ENCODE measurements at regions not wholly inside any gene's neighbourhood (a gene's known extent, or its start where the extent isn't known, plus 50 kb on each side); places are given as distances from the start of the nearest gene placed in this dataset.

GRCh38 chr10:24041834-24042233 lies 167.1 kb upstream of the KIAA1217 start:
- DNase-seq = no peak

DNA sequence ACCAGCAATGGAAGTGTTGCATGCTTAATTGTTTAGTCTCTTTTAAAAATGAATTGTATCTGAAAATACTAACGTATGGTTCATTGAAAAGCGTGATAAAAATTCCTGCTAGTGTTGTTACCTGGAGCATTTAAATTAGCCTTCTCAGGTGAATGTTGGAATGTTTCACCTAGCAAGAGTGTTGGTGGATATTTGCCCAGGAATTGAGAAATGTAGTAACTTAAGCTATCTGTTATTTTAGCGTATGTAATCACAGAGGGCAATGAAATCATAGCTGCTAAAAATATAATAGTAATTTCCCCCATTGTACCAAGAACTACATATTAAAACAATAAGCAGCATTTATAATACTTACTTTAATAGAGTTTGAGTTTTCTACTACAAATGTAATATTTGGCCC lies 166.1 kb upstream of the KIAA1217 start:
- DNase-seq = no peak

GRCh38 chr10:24046060-24046459 lies 162.9 kb upstream of the KIAA1217 start:
- no peak for DNase-seq

DNA sequence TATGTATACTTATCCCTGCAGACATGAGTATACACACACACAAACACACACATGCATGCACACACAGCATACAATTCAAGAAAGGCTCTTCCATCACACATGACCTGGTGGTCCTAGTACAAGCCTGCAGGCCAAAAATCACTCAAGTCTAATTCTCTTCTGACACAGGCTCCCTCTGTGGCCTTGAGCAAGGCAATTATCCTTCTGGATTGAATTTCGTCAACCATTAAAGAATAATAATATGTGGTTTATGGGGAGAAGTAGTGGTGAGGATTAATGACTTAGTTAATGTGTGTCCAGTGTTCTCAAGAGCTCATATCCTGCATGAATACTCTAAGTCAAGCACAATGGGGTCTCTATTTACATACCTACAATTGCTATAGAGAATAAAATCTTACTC lies 161.8 kb upstream of the KIAA1217 start:
- DNase-seq = no peak

- no peak for DNase-seq
Observed at GRCh38 chr10:24054421-24054820, 154.5 kb upstream of the KIAA1217 start.

DNA sequence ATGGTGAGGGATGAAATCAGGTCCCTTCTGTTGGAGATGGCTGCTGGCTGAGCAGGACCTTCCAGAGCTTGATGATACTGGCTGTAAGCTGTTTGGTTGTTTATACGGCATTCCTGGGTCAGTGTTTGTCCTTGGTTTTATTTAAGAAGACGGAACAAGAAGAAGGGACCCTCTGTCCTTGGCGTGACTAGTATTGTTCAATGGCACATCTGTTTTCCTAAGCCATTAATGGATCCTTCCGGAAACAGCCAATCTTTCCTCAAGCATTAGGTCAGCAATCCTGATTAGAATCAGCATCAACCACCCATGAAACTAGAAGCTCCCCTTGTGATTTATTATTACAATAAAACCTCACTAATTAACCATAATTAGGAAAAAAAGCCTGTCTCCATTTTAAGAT lies 128.7 kb upstream of the KIAA1217 start:
- no peak for DNase-seq

- DNase-seq = no peak
Observed at GRCh38 chr10:24086296-24087086, 122.4 kb upstream of the KIAA1217 start.

- DNase-seq = no peak
Observed at GRCh38 chr10:24091256-24091655, 117.7 kb upstream of the KIAA1217 start.

GRCh38 chr10:24096281-24096680 lies 112.7 kb upstream of the KIAA1217 start:
- no peak for DNase-seq

- no peak for DNase-seq
Observed at GRCh38 chr10:24097751-24098207, 111.2 kb upstream of the KIAA1217 start.

DNA sequence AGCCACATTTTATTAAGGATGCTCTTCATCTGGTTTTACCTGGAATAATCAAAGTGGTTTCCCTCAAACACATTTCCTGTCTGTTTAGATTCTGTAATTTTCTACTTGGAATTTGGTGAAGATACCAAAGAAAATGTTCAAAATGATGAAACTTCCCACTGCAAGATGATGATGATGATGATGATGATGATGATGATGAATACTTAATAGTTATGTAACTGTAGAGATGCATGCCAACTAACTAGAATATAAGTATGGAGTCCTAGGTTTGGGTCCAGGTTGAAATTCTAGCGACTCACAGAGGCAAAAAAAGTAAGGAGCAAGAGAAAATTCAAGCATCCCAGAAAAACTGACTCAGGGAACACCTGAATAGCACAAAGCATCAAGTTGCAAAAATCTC lies 104.0 kb upstream of the KIAA1217 start:
- no peak for DNase-seq

DNA sequence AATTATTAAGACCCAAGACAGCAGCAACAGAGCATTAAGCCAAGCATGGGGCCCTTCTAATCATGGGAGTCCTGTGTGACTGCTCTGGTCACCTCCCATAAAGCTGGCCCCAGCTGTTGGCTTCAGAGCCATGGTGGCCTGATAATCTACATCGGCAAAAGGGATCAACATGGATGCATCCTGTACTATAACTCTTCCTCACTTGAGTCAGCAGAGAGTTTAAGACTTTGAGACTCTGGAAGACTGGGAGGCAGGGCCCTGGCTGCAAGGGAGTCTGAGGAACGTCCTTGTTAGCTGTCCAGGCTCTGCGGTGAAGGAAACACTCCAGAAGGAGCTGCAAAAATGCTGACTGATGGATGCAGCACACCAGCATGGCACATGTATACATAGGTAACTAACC lies 95.0 kb upstream of the KIAA1217 start:
- no peak for DNase-seq

- DNase-seq = no peak
Observed at GRCh38 chr10:24114556-24114955, 94.4 kb upstream of the KIAA1217 start.

GRCh38 chr10:24115403-24115802 lies 93.5 kb upstream of the KIAA1217 start:
- no peak for DNase-seq

GRCh38 chr10:24118246-24118645 lies 90.7 kb upstream of the KIAA1217 start:
- DNase-seq = no peak

DNA sequence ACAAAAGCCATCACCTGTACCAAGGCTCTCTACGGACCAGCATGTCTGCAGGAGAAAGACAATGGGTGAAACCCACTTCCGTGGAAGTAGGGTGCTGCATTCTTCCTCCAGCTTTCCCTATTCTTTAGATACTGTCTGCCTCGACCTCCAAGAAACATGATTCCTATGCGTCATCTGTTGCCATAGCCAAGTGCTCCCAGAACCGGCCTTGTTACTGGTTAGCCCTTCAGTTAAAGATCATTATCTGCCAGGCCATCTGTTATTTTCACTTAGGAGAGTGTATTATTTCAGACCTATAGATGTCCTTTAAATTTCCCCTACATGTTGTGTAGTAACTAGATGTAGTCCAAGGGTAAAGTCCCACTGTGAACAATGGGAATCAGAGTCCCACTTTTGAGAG lies 89.0 kb upstream of the KIAA1217 start:
- no peak for DNase-seq

DNA sequence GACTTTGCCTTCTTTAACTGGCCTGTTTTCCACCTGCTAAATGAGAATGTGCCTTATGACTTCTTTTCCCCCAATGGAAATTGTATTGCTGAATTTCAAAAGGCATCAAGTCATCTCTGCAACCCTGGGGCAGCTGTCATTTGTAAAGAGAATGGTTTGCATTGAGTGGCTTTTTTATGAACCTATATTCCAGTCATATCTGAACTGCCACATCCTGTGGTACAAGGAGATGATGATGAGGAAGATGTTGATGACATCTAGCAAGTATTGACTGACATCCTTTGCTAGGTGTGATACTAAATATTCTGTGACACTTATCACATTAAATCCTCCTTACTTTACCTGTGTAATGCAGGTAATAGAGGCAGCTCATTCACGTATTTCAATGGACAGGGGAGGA lies 88.3 kb upstream of the KIAA1217 start:
- no peak for DNase-seq

DNA sequence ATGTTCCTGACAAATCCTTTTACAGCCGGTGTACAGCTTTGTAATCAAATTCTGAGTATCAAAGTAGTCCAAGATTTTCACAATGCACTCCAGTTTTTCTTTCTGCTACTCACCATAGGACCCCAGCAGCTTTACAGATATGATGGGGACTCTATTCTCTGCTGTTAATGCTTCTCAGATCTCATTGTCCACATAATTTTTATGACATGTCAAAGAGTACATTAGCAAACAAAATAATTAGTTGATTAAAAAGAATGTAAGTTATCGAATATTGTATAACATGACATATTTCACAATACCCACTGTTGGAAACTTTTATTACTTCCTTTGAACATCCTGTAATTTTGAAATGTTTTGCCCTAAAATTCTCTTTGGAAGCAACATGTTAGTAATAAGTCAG lies 81.4 kb upstream of the KIAA1217 start:
- no peak for DNase-seq

DNA sequence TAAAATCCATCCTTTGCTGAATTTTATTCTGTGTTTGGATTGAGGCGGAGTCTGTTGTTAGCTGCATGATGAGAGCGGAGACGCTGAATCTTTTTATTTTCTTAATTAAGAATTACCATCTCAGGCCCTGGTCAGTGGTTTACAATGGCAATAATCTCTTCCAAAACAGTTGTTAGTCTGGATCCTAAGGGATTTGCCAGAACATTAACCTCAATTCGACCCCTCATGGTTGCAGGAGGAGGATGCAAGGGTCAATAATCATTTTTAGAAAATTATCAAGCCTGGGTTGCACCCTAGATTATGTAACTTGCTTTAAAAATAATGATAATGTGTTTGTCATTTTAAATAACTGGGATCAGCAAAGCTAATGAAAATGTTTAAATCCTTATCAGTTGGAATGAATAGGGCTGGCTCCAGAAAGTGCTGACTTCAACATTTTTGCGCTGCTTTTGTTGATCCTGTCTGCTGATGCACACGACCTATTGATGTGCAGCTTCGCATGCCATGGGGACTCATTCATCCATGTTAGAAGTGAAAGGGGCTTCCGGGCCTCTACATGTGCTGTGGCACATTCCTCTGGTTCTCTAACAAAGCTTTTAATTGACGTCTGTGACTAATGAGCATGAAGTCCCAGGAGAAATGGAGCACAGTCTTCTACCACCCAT lies 80.7 kb upstream of the KIAA1217 start:
- DNase-seq = no peak

- DNase-seq = no peak
Observed at GRCh38 chr10:24132741-24133140, 76.2 kb upstream of the KIAA1217 start.

GRCh38 chr10:24133835-24134234 lies 75.1 kb upstream of the KIAA1217 start:
- DNase-seq = peak; percentile 7

DNA sequence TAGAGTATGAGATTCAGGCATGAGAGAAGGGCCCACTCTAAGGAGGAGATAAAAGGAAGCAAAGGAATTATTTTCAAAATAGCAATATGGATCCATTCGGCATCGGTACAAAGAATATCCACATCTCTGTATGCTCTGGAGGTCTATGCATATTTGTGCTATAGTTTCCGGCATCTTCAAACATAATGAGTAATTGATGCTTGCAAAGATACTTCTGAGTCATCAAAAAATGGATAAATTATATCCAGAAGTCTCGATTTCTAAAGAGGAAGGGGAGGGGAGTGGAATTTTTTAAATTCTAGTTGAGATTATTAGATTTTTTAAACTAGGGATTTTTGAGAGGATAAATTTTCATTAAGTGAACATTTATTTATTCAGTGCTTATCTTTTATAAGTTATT lies 72.9 kb upstream of the KIAA1217 start:
- DNase-seq = no peak

DNA sequence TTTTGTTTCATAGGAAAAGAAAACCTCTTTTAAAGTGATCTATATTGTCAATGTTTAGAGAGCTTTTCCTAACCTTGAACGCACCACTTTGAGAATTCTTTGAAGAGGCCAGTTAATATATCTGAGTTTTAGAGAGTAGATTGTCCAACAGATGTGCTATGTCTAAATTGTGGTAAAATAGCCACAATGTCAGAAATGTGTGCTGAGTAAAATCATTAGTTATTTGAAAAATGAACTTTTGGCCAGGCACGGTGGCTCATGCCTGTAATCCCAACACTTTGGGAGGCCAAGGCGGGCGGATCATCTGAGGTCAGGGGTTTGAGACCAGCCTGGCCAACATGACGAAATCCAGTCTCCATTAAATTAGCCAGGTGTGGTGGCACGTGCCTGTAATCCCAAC lies 61.6 kb upstream of the KIAA1217 start:
- no peak for DNase-seq

DNA sequence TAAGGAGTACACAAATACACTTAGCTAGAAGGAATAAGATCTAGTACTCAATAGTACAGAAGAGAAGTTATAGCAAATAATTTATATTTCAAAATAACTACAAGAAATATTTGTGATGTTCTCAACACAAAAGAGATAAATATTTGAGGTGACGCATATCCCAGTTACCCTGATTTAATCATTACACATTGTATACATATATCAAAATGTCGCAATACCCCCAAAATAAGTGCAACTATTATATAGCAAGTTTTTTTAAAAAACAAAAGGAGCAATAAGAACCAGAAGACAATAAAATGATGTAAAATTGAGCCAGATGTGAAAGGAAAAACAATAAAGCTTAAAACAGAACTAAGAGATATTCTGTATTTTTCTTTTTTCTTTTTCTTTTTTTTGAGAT lies 59.3 kb upstream of the KIAA1217 start:
- no peak for DNase-seq

DNA sequence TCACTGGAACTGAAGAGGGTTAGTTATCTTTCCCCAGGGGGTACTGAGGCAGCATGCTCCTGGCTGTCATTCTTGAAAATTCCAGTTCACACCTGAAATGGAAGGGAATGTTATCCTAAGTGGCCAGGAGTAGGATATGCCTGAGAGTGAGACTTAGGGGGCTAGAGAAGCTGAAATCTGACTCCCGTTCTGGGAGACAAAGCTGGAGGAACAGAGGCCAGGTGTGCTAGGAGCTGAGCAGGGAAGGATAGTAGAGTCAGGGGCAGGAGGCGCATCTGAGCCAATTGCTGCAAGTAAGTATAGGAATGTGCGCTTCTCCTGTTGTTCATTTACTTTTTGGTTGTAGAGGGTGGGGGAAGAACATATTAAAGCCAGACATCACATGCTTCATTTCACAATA lies 58.1 kb upstream of the KIAA1217 start:
- no peak for DNase-seq

Measured in NCI-H774 (cell line).